NCI-H774 (cell line): ENCODE measurements at regions not wholly inside any gene's neighbourhood (a gene's known extent, or its start where the extent isn't known, plus 50 kb on each side); places are given as distances from the start of the nearest gene placed in this dataset.

Source experiments
- DNase-seq: peaks from one replicate; lab custom pipeline; 2025; lab: John Stamatoyannopoulos, UW

DNA sequence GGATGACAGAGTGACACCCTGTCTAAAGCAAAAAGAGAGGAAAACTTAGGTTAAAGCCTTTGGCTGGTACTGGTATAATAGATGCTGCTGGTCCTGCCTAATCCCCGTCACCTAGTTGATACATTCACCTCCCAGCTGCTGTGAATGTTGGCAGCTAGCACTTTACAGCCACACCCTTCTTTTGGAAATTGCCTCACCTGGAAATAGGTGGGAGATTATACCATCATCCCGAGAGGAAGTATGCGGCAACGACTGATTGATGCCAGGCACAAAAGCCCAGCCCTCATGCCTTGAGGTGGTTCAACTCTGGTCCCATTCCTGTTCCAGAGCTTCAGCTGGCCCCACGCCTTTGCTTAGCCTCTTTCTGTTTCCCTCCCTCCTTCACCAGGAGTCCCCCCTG lies 53.2 kb upstream of the SIAH1 start:
- DNase-seq = no peak

- DNase-seq = no peak
Observed at GRCh38 chr16:48435906-48436305, 50.7 kb upstream of the SIAH1 start.

GRCh38 chr16:48435318-48435680 lies 50.1 kb upstream of the SIAH1 start:
- DNase-seq = no peak
